ENCODE measurements at regions not wholly inside any gene's neighbourhood (a gene's known extent, or its start where the extent isn't known, plus 50 kb on each side); places are given as distances from the start of the nearest gene placed in this dataset.

- TF ChIP-seq CREB1 (CRISPR knock-in tag; IDR thresholded peaks at IDR 0.05) (no peak), CTCF (IDR thresholded peaks at IDR 0.05) (no peak), MXD4 (CRISPR knock-in tag; IDR thresholded peaks at IDR 0.05; ENCODE audit: borderline replicate concordance) (no peak), E2F4 (CRISPR knock-in tag; IDR thresholded peaks at IDR 0.05; ENCODE audit: borderline replicate concordance, low read depth) (no peak), TEAD4 (CRISPR knock-in tag; IDR thresholded peaks at IDR 0.05) (no peak), IRF2 (CRISPR knock-in tag; IDR thresholded peaks at IDR 0.05; ENCODE audit: borderline replicate concordance, low read depth) (no peak), ATF3 (CRISPR knock-in tag; conservative IDR thresholded peaks at IDR 0.05) (no peak), USF2 (CRISPR knock-in tag; IDR thresholded peaks at IDR 0.05) (no peak), CBFB (CRISPR knock-in tag; IDR thresholded peaks at IDR 0.05; ENCODE audit: low read depth) (no peak)
Observed at GRCh38 chr1:5704561-5705514, 287.4 kb downstream of the NPHP4 start.

All from WTC11 (cell line).